ENCODE measurements at regions not wholly inside any gene's neighbourhood (a gene's known extent, or its start where the extent isn't known, plus 50 kb on each side); places are given as distances from the start of the nearest gene placed in this dataset.

DNA sequence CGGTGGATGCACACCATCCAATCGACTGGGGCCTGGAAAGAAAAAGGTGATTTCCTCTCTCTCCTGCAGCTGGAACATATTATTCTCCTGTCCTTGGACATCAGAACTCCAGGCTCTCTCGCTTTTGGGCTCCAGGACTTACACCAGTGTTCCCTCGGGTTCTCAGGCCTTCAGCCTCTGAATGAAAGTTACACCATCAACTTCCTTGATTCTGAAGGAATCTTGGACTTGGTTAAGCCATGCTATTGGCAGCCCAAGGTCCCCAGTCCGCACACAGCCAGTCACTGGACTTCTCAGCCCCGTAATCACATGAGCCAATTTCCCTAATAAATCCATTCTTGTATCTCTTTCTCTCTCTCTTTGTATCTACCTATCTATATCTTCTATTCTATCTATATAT lies 418.9 kb downstream of the IRS1 start:
- H3K4me3 ChIP-seq = no peak overlapping the region
- H3K9me3 ChIP-seq (replicated peaks) = no peaks in the 10 kb centered on the region
- no peaks in the 10 kb centered on the region for H3K27me3 ChIP-seq (ENCODE audit: low read depth)
- no peaks in the 10 kb centered on the region for H3K36me3 ChIP-seq
- no peak overlapping the region for H3K27ac ChIP-seq (replicated peaks)
- H3K4me1 ChIP-seq = no peaks in the 10 kb centered on the region
- intact Hi-C loops (cut with micrococcal nuclease) = no loop called here
- peak; percentile 12 for DNase-seq
- TF ChIP-seq, protein P1, sequence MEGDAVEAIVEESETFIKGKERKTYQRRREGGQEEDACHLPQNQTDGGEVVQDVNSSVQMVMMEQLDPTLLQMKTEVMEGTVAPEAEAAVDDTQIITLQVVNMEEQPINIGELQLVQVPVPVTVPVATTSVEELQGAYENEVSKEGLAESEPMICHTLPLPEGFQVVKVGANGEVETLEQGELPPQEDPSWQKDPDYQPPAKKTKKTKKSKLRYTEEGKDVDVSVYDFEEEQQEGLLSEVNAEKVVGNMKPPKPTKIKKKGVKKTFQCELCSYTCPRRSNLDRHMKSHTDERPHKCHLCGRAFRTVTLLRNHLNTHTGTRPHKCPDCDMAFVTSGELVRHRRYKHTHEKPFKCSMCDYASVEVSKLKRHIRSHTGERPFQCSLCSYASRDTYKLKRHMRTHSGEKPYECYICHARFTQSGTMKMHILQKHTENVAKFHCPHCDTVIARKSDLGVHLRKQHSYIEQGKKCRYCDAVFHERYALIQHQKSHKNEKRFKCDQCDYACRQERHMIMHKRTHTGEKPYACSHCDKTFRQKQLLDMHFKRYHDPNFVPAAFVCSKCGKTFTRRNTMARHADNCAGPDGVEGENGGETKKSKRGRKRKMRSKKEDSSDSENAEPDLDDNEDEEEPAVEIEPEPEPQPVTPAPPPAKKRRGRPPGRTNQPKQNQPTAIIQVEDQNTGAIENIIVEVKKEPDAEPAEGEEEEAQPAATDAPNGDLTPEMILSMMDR (IDR thresholded peaks at IDR 0.05; ENCODE audit: borderline replicate concordance) = no peak

DNA sequence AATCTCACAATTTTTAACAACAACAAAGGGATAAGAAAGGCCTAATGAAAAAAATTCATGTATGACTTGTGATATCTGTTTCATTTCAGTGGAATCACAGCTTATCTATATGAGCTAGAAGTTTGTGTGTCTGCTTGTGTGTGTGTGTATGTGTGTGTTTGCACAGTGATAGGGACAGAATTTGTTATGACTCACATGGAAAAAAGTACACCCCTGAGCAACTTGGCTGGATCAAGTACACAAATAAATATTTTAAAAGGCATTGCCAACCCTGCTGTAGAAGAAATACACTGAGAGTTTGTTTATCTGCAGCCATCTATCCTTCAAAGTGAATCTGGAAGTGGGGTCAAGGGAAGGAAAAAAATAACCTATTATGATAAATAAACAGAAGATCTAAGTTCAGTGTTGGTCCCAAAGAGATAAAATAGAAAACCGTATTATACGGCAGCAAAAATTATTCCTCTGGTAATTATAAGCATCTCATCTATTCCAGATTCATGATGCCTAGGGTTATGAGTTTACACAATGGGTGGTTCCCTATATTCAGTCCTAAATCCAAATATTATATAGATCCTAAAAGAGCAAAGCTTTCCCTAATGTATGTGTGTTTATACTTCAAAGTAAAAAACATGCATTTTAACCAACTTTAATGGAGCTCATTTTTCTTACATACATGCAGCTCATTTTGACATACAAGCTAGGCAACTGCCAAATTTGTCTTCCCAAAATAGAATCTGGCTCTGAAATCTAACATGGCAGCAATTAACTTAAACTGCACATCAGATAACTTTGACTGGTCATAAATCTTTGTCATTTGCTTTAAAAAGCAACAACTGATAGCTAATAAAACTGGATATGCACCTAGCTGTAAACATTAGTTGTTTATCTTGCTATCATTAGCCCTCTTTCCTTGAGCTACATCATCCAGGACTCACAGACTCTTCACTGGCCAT lies 420.6 kb downstream of the IRS1 start:
- TF ChIP-seq, protein P1 (IDR thresholded peaks at IDR 0.05; ENCODE audit: borderline replicate concordance) = no peak
- no peak for DNase-seq
- no peaks in the 10 kb centered on the region for H3K4me1 ChIP-seq
- no peaks in the 10 kb centered on the region for H3K9me3 ChIP-seq (replicated peaks)
- H3K4me3 ChIP-seq = no peak overlapping the region
- H3K27me3 ChIP-seq (ENCODE audit: low read depth) = no peaks in the 10 kb centered on the region
- no peaks in the 10 kb centered on the region for H3K36me3 ChIP-seq
- intact Hi-C loops (cut with micrococcal nuclease) = no loop called here
- H3K27ac ChIP-seq (replicated peaks) = no peak overlapping the region

GRCh38 chr2:226376516-226377180 lies 423.0 kb downstream of the IRS1 start:
- H3K9me3 ChIP-seq (replicated peaks) = no peaks in the 10 kb centered on the region
- H3K36me3 ChIP-seq = no peaks in the 10 kb centered on the region
- TF ChIP-seq, protein P1 (IDR thresholded peaks at IDR 0.05; ENCODE audit: borderline replicate concordance) = no peak
- DNase-seq = no peak
- intact Hi-C loops (cut with micrococcal nuclease) = no loop called here
- no peaks in the 10 kb centered on the region for H3K27me3 ChIP-seq (ENCODE audit: low read depth)
- no peak overlapping the region for H3K4me3 ChIP-seq
- H3K27ac ChIP-seq (replicated peaks) = peak overlapping the region; percentile 1
- H3K4me1 ChIP-seq = no peaks in the 10 kb centered on the region

- Histone ChIP-seq H3K4me3 (no peak overlapping the region), H3K27me3 (ENCODE audit: low read depth) (peaks cover 7% of the 10 kb centered on the region), H3K36me3 (no peaks in the 10 kb centered on the region), H3K9me3 (replicated peaks) (peaks cover under 1% of the 10 kb centered on the region), H3K27ac (replicated peaks) (no peak overlapping the region), H3K4me1 (no peaks in the 10 kb centered on the region)
- intact Hi-C loops (cut with micrococcal nuclease) = no loop called here
- DNase-seq = no peak
- TF ChIP-seq, protein P1 (IDR thresholded peaks at IDR 0.05; ENCODE audit: borderline replicate concordance) = no peak
Observed at GRCh38 chr2:226366920-226367319, 432.7 kb downstream of the IRS1 start.

DNA sequence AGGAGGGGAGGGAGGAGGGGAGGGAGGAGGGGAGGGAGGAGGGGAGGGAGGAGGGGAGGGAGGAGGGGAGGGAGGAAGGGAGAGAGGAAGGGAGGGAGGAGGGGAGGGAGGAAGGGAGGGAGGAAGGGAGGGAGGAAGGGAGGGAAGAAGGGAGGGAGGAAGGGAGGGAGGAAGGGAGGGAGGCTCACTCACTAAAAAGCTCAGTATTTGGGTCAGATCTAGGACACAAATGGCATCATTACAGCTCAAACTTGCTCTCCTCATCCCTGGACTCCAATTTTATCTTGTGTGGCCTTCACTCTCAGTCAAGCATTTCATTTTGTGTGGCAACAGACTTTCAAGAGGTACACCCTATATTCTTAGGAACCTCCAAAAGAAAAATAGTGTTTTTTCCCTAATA lies 435.4 kb downstream of the IRS1 start:
- Histone ChIP-seq H3K4me3 (no peak overlapping the region), H3K27me3 (ENCODE audit: low read depth) (no peaks in the 10 kb centered on the region), H3K36me3 (no peaks in the 10 kb centered on the region), H3K27ac (replicated peaks) (no peak overlapping the region), H3K4me1 (no peaks in the 10 kb centered on the region), H3K9me3 (replicated peaks) (peaks cover 4% of the 10 kb centered on the region)
- intact Hi-C loops (cut with micrococcal nuclease) = no loop called here
- no peak for DNase-seq
- TF ChIP-seq, protein P1 (IDR thresholded peaks at IDR 0.05; ENCODE audit: borderline replicate concordance) = no peak

Measured in left ventricle myocardium inferior (tissue), 1 donor.